ENCODE measurements at regions not wholly inside any gene's neighbourhood (a gene's known extent, or its start where the extent isn't known, plus 50 kb on each side); places are given as distances from the start of the nearest gene placed in this dataset.

DNA sequence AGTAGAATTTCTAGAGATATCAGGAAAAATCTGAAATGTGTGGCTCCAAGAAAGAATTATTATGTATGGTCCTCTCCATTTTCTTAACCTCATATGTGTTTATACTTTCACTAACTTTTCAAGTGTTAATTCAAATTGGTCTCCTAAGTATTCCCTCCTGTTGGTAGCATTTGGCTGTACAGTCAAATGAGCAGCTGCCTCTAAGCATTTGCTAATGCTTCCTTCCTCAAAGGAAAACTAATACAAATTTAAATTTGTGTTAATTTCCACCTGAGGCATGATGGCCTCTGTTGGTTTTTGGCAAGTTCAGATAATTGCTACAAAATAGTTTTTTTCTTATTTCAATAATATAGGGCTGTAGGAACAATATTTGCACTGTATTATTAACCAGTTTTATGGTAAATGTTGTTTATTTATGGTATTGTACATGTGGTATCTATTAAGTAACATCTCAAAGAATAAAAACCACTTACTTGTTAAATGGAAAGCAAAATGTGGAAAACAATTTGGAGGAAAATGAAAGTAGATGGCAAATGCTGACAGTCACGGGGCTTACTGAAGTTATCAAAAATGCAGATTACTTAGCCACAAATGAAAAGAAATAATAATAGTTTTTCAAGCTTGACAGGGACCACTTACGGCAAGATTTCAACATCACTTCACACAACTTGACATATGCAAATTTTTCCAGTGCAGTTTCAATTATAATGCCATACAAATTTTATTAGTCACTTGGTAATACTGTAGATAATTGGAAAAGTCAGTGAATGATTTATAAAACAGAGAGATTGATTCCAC lies 299.3 kb upstream of the MEOX2 start:
- Mint-ChIP-seq H3K27me3 (ENCODE audit: low read depth) (no peaks in the 10 kb centered on the region), H3K36me3 (ENCODE audit: low read depth) (no peaks in the 10 kb centered on the region), H3K9me3 (no peaks in the 10 kb centered on the region), H3K4me3 (no peak overlapping the region), H3K27ac (no peak overlapping the region), H3K4me1 (no peaks in the 10 kb centered on the region)
- TF ChIP-seq, protein P1, sequence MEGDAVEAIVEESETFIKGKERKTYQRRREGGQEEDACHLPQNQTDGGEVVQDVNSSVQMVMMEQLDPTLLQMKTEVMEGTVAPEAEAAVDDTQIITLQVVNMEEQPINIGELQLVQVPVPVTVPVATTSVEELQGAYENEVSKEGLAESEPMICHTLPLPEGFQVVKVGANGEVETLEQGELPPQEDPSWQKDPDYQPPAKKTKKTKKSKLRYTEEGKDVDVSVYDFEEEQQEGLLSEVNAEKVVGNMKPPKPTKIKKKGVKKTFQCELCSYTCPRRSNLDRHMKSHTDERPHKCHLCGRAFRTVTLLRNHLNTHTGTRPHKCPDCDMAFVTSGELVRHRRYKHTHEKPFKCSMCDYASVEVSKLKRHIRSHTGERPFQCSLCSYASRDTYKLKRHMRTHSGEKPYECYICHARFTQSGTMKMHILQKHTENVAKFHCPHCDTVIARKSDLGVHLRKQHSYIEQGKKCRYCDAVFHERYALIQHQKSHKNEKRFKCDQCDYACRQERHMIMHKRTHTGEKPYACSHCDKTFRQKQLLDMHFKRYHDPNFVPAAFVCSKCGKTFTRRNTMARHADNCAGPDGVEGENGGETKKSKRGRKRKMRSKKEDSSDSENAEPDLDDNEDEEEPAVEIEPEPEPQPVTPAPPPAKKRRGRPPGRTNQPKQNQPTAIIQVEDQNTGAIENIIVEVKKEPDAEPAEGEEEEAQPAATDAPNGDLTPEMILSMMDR (IDR thresholded peaks at IDR 0.05; ENCODE audit: unreplicated experiment in 3 of 3), result no peak

DNA sequence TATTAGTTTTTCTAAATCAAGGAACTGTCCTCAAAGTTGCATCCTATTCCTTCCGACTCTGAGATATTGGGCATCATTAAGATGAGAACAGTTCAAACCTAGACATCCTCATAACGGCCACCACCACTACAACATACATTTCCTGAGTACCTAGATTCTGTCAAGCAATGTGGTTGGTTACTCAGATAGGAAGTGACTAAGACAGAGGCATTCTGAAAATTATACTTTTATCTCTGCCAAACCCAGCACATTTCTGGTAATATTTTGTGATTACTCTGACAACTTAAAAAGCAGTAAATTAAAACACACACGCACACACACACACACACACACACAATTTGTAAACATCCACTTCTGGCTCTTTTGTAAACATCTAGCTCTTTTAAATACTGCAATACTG lies 291.2 kb upstream of the MEOX2 start:
- H3K36me3 Mint-ChIP-seq (ENCODE audit: low read depth), result no peaks in the 10 kb centered on the region

DNA sequence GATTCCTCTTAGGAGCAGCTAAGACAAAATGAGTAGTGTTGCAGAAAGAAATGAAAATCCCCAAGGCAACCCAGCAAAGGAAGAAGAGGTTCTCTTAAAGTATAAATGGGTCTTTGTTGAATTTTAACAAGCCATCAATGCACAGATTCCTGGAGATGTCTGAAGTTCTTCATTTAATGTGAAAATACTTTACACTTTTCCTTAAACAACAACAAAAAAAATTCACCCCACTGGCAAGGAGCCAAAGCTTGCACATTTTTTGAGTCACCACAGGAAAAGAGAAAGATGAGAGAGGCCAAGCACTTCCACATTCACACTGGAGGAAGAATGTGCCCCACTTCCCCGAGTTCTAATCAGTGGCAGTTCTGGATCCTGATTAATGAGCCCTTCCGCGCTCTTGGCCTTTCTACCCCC lies 286.4 kb upstream of the MEOX2 start:
- TF ChIP-seq, protein P1 (IDR thresholded peaks at IDR 0.05; ENCODE audit: unreplicated experiment in 3 of 3), result no peak
- Mint-ChIP-seq H3K36me3 (ENCODE audit: low read depth) (no peaks in the 10 kb centered on the region), H3K4me3 (no peak overlapping the region), H3K9me3 (peaks cover 2% of the 10 kb centered on the region), H3K27ac (peak overlapping the region in 1 of 3 experiments; percentile 61), H3K4me1 (peaks cover 8% of the 10 kb centered on the region), H3K27me3 (ENCODE audit: low read depth) (no peaks in the 10 kb centered on the region)

More for the DNA sequence above, 291.2 kb upstream of the MEOX2 start:
- Mint-ChIP-seq H3K4me3 (no peak overlapping the region), H3K27me3 (ENCODE audit: low read depth) (no peaks in the 10 kb centered on the region), H3K9me3 (peaks cover 2% of the 10 kb centered on the region), H3K4me1 (peaks cover 7% of the 10 kb centered on the region), H3K27ac (no peak overlapping the region)
- TF ChIP-seq, protein P1 (IDR thresholded peaks at IDR 0.05; ENCODE audit: unreplicated experiment in 3 of 3), result no peak

DNA sequence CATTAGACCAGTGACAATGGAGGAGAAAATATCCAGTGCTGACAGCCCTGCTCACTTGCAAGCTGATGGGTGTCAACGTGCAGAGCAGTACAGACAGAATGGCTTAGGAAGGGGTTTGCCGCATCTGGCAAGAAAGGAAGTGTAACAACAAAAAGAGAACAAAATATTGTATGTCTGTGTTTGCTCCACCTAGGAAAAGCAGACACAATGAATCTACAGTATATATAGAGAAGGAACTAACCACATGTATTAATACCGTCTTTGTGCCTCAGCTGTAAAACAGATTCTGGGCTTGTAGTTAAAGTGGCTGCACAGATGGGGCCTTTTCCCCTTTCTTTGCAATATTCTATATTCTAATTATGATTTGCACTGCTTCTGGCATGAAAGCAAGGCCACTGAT lies 281.1 kb upstream of the MEOX2 start:
- no peak overlapping the region for H3K27ac Mint-ChIP-seq
- H3K36me3 Mint-ChIP-seq (ENCODE audit: low read depth), result no peaks in the 10 kb centered on the region
- no peaks in the 10 kb centered on the region for H3K4me1 Mint-ChIP-seq

DNA sequence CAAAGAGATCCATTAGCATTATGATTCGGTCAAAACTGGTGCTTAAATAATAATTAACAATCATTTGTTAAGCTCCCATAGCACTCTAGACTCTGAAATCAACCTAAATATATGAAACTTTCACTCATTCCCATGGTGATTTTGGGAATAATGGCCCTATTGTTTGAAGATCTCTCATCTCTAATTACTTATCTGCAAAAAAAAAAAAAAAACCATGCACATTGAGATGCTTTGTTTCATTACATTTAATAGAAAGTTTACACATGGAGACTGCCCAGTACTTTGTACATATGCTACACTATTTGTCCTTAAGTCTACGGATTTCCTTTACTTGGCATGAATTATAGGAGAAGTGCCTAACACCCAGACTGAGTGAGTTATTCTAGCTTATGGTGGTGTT lies 280.6 kb upstream of the MEOX2 start:
- no peak overlapping the region for H3K4me3 Mint-ChIP-seq
- H3K4me1 Mint-ChIP-seq, result no peaks in the 10 kb centered on the region
- TF ChIP-seq, protein P1 (IDR thresholded peaks at IDR 0.05; ENCODE audit: unreplicated experiment in 3 of 3), result no peak
- H3K9me3 Mint-ChIP-seq, result no peaks in the 10 kb centered on the region
- no peaks in the 10 kb centered on the region for H3K27me3 Mint-ChIP-seq (ENCODE audit: low read depth)
- no peak overlapping the region for H3K27ac Mint-ChIP-seq
- no peaks in the 10 kb centered on the region for H3K36me3 Mint-ChIP-seq (ENCODE audit: low read depth)

More for the DNA sequence above, 281.1 kb upstream of the MEOX2 start:
- no peaks in the 10 kb centered on the region for H3K27me3 Mint-ChIP-seq (ENCODE audit: low read depth)
- no peaks in the 10 kb centered on the region for H3K9me3 Mint-ChIP-seq
- TF ChIP-seq, protein P1 (IDR thresholded peaks at IDR 0.05; ENCODE audit: unreplicated experiment in 3 of 3), result no peak
- no peak overlapping the region for H3K4me3 Mint-ChIP-seq

DNA sequence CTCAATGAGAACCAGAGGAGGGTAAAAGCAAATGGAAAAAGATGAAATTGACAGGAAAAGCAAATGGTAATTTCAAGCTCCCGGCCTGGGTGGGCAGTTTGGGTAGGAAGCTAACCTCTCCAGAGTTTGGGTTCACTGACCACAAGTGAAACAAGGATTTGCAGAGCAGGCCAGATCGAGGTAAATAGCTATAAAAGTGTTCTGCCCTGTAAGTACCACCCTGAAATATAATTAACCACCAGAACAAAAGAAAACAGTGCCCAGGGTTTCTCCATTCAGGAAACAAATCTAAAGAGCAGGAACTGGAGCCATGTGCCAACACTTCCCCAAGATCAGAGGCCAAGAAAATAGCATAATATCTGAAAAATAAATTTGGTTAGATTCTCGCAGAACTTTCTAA lies 276.7 kb upstream of the MEOX2 start:
- no peaks in the 10 kb centered on the region for H3K27me3 Mint-ChIP-seq (ENCODE audit: low read depth)
- H3K4me3 Mint-ChIP-seq, result no peak overlapping the region
- H3K27ac Mint-ChIP-seq, result no peak overlapping the region
- TF ChIP-seq, protein P1 (IDR thresholded peaks at IDR 0.05; ENCODE audit: unreplicated experiment in 3 of 3), result no peak
- no peaks in the 10 kb centered on the region for H3K9me3 Mint-ChIP-seq
- no peaks in the 10 kb centered on the region for H3K36me3 Mint-ChIP-seq (ENCODE audit: low read depth)
- H3K4me1 Mint-ChIP-seq, result no peaks in the 10 kb centered on the region

Data from nephron (organoid).